GM23248 (cell line): ENCODE measurements at regions not wholly inside any gene's neighbourhood (a gene's known extent, or its start where the extent isn't known, plus 50 kb on each side); places are given as distances from the start of the nearest gene placed in this dataset.

Source experiments
- DNase-seq: peaks from one replicate; pipeline ENCODE4 v3.0.0-alpha.2; 2015
- H2AFZ ChIP-seq: fragments of 200-600 bp; sonication (generic); 2 replicates; pipeline ENCODE4 v1.6.1; 2016; ENCODE audit warnings: antibody characterized with exemption
- H3F3A ChIP-seq: fragments of 200-600 bp; sonication (generic); 2 replicates; pipeline ENCODE4 v1.6.1; 2016; ENCODE audit warnings: mild to moderate bottlenecking, antibody characterized with exemption, mixed run types; ENCODE audit not compliant: insufficient read depth
- H3K27ac ChIP-seq: fragments of 200-600 bp; sonication (generic); 2 replicates; pipeline ENCODE4 v1.5.1; 2016; ENCODE audit warnings: mild to moderate bottlenecking
- H3K27me3 ChIP-seq: fragments of 200-600 bp; sonication (generic); replicated peaks from 2 replicates; pipeline ENCODE4 v1.6.1; 2016; ENCODE audit warnings: mild to moderate bottlenecking; ENCODE audit not compliant: insufficient read depth
- H3K36me3 ChIP-seq: fragments of 200-600 bp; sonication (generic); 2 replicates; pipeline ENCODE4 v1.6.1; 2016; ENCODE audit warnings: low read depth, mild to moderate bottlenecking
- H3K4me1 ChIP-seq: fragments of 200-600 bp; sonication (generic); 2 replicates; pipeline ENCODE4 v1.6.1; 2016; ENCODE audit warnings: mild to moderate bottlenecking; ENCODE audit not compliant: insufficient read depth
- H3K4me2 ChIP-seq: fragments of 200-600 bp; sonication (generic); one replicate; pipeline ENCODE4 v1.6.1; 2016; ENCODE audit warnings: mild to moderate bottlenecking; ENCODE audit not compliant: unreplicated experiment
- H3K4me3 ChIP-seq: fragments of 200-600 bp; sonication (generic); 2 replicates; pipeline ENCODE4 v1.5.1; 2016; ENCODE audit warnings: mild to moderate bottlenecking
- H3K79me2 ChIP-seq: fragments of 200-600 bp; sonication (generic); 2 replicates; pipeline ENCODE4 v1.6.1; 2016; ENCODE audit warnings: mild to moderate bottlenecking; ENCODE audit not compliant: insufficient read depth
- H3K9ac ChIP-seq: fragments of 200-600 bp; sonication (generic); 2 replicates; pipeline ENCODE4 v1.6.1; 2016; ENCODE audit warnings: mild to moderate bottlenecking
- H3K9me2 ChIP-seq: fragments of 200-600 bp; sonication (generic); 2 replicates; pipeline ENCODE4 v1.6.1; 2016; ENCODE audit warnings: mixed run types, mild to moderate bottlenecking, moderate library complexity; ENCODE audit not compliant: insufficient read depth
- H3K9me3 ChIP-seq: fragments of 200-600 bp; sonication (generic); one replicate; pipeline ENCODE4 v1.6.1; 2017; ENCODE audit warnings: low read depth
- H4K20me1 ChIP-seq: fragments of 200-600 bp; sonication (generic); 2 replicates; pipeline ENCODE4 v1.6.0; 2016; ENCODE audit not compliant: insufficient read depth
- EZH2 ChIP-seq: fragments of 200-600 bp; sonication (generic); IDR thresholded peaks from 2 replicates; pipeline ENCODE4 v1.6.1; 2018; ENCODE audit warnings: antibody characterized with exemption, mild to moderate bottlenecking; ENCODE audit not compliant: insufficient read depth, poor library complexity, severe bottlenecking
- EZH2phosphoT487 ChIP-seq: fragments of 200-600 bp; sonication (generic); IDR thresholded peaks from 2 replicates; pipeline ENCODE4 v1.6.1; 2018; ENCODE audit warnings: antibody characterized with exemption, moderate library complexity, mild to moderate bottlenecking, low read depth; ENCODE audit not compliant: insufficient read depth
- WGBS, 2 experiments: methylation state at CpG; one replicate each; pipeline ENCODE4 v1.1.6; 2015 to 2017; ENCODE audit warnings: low lambda C conversion rate in 2 of 2, low coverage in 1 of 2; ENCODE audit errors: missing lambda C conversion rate in 2 of 2; 5-methylcytosine and 5-hydroxymethylcytosine counted together
- in situ Hi-C: fragments of 300-500 bp; cut with MboI; formaldehyde crosslinking; loops from 2 replicates; pipeline ENCODE4 v1.15.0; 2020

DNA sequence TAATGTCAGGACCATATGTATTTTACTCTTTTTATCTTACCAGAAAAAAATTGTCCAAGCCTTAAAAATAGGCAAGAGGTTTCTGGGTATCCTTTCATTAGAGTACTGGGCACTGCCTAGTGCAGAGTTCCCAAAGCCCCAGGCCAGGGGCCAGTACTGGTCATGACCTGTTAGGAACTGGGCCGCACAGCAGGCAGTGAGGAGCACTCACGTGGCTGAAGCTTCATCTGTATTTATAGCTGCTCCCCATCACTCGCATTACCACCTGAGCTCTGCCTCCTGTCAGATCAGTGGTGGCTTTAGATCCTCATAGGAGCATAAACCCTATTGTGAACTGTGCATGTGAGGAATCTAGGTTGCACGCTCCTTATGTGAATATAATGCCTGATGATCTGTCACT lies 632.9 kb downstream of the UTRN start:
- H3K4me2 ChIP-seq: no peak overlapping the region
- no peak overlapping the region for H3K4me3 ChIP-seq
- no peaks in the 10 kb centered on the region for H3K9me3 ChIP-seq
- no peaks in the 10 kb centered on the region for H3K36me3 ChIP-seq
- 94% methylated on average over 4 of the region's 4 CpGs for WGBS, 2 experiments
- no peak overlapping the region for H2AFZ ChIP-seq
- H3K79me2 ChIP-seq: no peaks in the 10 kb centered on the region
- in situ Hi-C loops: no loop called here
- TF ChIP-seq EZH2phosphoT487: no peak
- no peak for TF ChIP-seq EZH2
- H4K20me1 ChIP-seq: no peaks in the 10 kb centered on the region
- H3K9me2 ChIP-seq: no peaks in the 10 kb centered on the region; the same call in 1 of the 2 replicates
- no peak overlapping the region for H3K9ac ChIP-seq
- H3K27me3 ChIP-seq: no peaks in the 10 kb centered on the region
- peaks cover 30% of the 10 kb centered on the region for H3K4me1 ChIP-seq
- no peak overlapping the region for H3K27ac ChIP-seq
- H3F3A ChIP-seq: peaks cover 13% of the 10 kb centered on the region
- no peak for DNase-seq

DNA sequence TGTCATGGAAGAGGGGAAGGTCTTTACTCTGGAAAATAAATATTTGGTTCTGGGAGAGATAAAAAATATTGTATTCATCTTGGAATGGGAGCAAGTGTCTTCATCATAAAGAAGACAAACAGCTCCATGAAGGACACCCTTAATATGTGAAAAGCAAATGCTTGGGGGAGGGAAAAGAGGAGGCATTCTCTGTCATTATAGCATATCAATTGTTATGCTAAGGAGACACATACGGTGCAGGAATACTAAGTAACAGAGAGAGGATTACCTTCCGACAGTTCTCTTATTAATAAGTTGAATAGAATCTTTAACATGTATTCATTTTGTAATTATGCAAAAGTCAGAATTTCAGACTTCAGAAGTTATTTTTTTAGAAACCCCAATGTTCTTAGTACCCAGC lies 634.4 kb downstream of the UTRN start:
- in situ Hi-C loops: no loop called here
- H3K9ac ChIP-seq: no peak overlapping the region
- no peak for TF ChIP-seq EZH2
- TF ChIP-seq EZH2phosphoT487: no peak
- no peaks in the 10 kb centered on the region; the same call in 1 of the 2 replicates for H3K9me2 ChIP-seq
- no peaks in the 10 kb centered on the region for H3K79me2 ChIP-seq
- no peak overlapping the region for H2AFZ ChIP-seq
- H3K4me1 ChIP-seq: peaks cover 20% of the 10 kb centered on the region
- no peak overlapping the region for H3K4me3 ChIP-seq
- no peaks in the 10 kb centered on the region for H3K9me3 ChIP-seq
- H3F3A ChIP-seq: 0 out of 2 replicates have a peak, but pooled peaks cover 4% of the 10 kb centered on the region
- H3K27ac ChIP-seq: no peak overlapping the region
- no peak overlapping the region for H3K4me2 ChIP-seq
- H3K27me3 ChIP-seq: no peaks in the 10 kb centered on the region
- WGBS, 2 experiments: 97 to 100% methylated on average over 2 of the region's 2 CpGs
- H3K36me3 ChIP-seq: no peaks in the 10 kb centered on the region
- no peak for DNase-seq
- no peaks in the 10 kb centered on the region for H4K20me1 ChIP-seq

GRCh38 chr6:144920391-144920961 lies 635.3 kb downstream of the UTRN start:
- Histone ChIP-seq H3K4me3 (no peak overlapping the region), H3K9me2 (no peaks in the 10 kb centered on the region; the same call in 1 of the 2 replicates), H3K9me3 (no peaks in the 10 kb centered on the region), H3K4me2 (no peak overlapping the region), H2AFZ (0 out of 2 replicates have a peak overlapping the region, but pooled peaks have one; percentile 9), H3K79me2 (no peaks in the 10 kb centered on the region), H4K20me1 (no peaks in the 10 kb centered on the region), H3K4me1 (peaks cover 20% of the 10 kb centered on the region), H3K36me3 (no peaks in the 10 kb centered on the region), H3K9ac (no peak overlapping the region), H3K27ac (no peak overlapping the region), H3K27me3 (no peaks in the 10 kb centered on the region), H3F3A (0 out of 2 replicates have a peak, but pooled peaks cover 4% of the 10 kb centered on the region)
- WGBS, 2 experiments: 95 to 96% methylated on average over 4 of the region's 4 CpGs
- TF ChIP-seq EZH2 (no peak), EZH2phosphoT487 (no peak)
- peak; percentile 37 for DNase-seq
- in situ Hi-C loops: no loop called here

GRCh38 chr6:144921206-144921975 lies 636.3 kb downstream of the UTRN start:
- Histone ChIP-seq H3F3A (0 out of 2 replicates have a peak, but pooled peaks cover 4% of the 10 kb centered on the region), H4K20me1 (no peaks in the 10 kb centered on the region), H3K36me3 (no peaks in the 10 kb centered on the region), H3K4me3 (no peak overlapping the region), H3K27ac (no peak overlapping the region), H3K27me3 (no peaks in the 10 kb centered on the region), H3K9ac (no peak overlapping the region), H2AFZ (no peak overlapping the region), H3K79me2 (no peaks in the 10 kb centered on the region), H3K4me2 (no peak overlapping the region), H3K9me2 (no peaks in the 10 kb centered on the region), H3K4me1 (peaks cover 20% of the 10 kb centered on the region), H3K9me3 (no peaks in the 10 kb centered on the region)
- peak; percentile 16 for DNase-seq
- in situ Hi-C loops: no loop called here
- 70 to 72% methylated on average over 6 of the region's 6 CpGs for WGBS, 2 experiments
- TF ChIP-seq EZH2 (no peak), EZH2phosphoT487 (no peak)
